ENCODE measurements at regions not wholly inside any gene's neighbourhood (a gene's known extent, or its start where the extent isn't known, plus 50 kb on each side); places are given as distances from the start of the nearest gene placed in this dataset.

GRCh38 chr20:23249541-23249940 is 101.0 kb upstream of the NXT1 start:
- DNase-seq, result no peak

- DNase-seq, result no peak
These were observed 102.1 kb upstream of the NXT1 start for GRCh38 chr20:23248461-23248882.

GRCh38 chr20:23246717-23247664 is 103.6 kb upstream of the NXT1 start:
- no peak for DNase-seq

DNA sequence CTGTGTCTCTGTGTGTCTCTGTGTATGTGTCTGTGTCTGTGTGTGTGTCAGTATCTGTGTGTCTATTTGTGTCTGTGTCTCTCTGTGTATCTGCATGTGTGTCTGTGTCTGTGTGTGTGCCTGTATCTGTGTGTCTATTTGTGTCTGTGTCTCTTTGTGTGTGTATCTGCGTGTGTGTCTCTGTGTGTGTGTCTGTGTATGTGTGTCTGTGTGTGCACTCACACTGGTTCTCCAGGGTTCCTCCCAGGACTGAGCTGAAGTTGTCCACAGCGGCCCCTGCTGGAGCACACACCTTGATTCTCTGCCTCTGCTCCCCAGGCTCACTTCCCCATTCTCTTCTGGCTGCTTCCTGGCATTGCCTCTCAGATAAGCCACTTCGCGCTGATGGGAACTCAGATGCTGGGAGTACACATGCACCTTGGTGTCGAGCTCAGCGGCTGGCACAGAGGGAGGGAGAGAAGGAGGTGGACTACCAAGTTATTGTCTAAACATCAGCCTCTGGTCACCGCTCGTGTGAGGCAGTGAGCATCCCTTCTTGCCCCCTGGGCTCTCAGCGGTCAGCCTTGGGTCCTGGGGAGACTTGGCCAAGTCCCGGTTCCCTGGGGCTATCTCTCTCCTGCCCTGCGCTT is 104.9 kb upstream of the NXT1 start:
- peak; percentile 11 for DNase-seq

- no peak for DNase-seq
These were observed 105.6 kb upstream of the NXT1 start for GRCh38 chr20:23244916-23245552.

- no peak for DNase-seq
These were observed 106.3 kb upstream of the NXT1 start for GRCh38 chr20:23244156-23244915.

DNA sequence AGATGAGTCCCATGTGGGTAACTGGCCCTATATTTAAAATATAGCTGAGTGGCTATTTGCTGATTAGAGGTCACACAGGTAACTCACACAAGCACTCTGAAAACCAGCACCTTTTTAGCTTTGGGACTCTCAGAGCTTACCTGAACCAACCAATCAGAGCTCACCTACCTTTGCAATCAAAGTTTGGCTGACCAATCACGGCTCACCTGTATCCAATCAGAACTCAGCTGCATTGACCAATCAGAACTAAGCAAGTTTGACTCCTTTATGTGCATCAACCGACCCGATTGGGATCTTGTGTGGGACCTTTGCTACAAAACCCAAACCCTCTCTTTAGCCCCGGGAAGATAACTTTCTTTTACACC is 106.8 kb upstream of the NXT1 start:
- no peak for DNase-seq

- DNase-seq, result no peak
These were observed 107.9 kb upstream of the NXT1 start for GRCh38 chr20:23242556-23243180.

GRCh38 chr20:23242104-23242503 is 108.5 kb upstream of the NXT1 start:
- no peak for DNase-seq

- no peak for DNase-seq
These were observed 109.2 kb upstream of the NXT1 start for GRCh38 chr20:23241416-23241815.

DNA sequence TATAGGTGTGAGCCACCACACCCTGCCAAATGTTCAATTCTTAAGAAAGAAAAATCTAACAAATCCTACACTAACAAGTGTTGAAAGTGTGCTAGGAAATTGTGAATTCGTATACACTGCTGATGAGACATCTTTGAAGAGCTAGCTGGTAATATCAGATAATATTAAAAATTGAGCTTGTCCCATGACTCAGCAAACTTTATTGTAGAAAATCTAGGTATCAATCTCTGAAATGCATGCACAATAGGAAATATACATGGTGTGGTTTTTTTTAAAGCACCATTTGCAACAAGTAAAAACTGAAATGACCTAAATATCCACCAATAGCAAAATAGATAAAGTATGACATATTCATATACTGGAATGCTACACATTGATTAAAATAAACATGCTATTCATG is 110.1 kb upstream of the NXT1 start:
- DNase-seq, result no peak

DNA sequence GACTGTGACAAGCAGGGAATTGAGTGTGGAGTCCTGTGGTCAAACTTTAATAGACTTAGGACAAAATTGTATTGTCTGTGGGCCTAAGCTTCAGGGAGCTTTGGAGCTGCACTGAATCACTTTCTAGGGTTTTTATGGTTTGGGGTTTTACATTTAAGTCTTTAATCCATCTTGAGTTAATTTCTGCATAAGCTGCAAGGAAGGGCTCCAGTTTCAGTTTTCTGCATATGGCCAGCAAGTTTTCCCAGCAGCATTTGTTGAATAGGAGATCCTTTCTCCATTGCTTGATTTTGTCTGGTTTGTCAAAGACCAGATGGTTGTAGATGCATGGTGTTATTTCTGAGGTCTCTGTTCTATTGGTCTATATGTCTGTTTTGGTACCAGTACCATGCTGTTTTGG is 113.4 kb upstream of the NXT1 start:
- no peak for DNase-seq

DNA sequence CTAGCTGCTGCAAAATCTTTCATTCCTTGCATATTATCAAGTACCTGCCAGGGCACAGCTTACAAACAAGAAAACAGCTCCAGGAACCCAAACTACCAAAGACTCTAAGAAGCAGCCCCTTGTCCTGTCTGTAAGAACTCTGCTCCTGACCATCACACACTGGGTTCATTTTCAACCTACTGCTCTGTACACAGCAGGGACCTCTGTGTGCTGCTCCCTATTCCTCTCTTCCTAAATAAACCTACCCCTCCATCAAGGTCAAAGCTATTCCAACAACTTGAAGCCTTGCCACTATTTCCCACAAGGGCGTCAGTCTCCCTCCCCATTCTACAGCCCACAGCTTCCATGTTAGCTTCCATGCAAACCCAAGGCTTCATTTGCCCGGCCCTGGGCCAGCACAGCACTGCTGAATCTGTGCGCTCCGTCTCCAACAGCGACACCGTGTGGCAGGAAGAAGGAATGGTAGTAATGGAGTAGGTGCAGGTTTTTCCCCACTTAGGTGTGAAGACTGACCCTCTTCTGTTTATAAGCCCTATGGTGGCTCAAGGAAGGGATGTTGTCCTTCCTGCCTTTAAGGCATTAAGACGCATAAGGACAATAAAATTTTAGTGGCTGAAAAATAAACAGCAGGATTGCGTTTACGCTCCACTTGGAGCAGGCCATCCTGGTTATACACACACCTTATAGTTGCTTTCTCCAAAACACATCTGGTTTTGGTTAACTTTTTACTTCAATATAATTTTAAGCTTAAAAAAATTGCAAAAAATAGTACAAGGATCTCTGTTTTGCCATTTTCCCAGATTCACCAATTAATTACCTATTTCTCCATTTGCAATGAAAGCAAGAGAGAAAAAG is 115.2 kb upstream of the NXT1 start:
- DNase-seq, result peak; percentile 27

DNA sequence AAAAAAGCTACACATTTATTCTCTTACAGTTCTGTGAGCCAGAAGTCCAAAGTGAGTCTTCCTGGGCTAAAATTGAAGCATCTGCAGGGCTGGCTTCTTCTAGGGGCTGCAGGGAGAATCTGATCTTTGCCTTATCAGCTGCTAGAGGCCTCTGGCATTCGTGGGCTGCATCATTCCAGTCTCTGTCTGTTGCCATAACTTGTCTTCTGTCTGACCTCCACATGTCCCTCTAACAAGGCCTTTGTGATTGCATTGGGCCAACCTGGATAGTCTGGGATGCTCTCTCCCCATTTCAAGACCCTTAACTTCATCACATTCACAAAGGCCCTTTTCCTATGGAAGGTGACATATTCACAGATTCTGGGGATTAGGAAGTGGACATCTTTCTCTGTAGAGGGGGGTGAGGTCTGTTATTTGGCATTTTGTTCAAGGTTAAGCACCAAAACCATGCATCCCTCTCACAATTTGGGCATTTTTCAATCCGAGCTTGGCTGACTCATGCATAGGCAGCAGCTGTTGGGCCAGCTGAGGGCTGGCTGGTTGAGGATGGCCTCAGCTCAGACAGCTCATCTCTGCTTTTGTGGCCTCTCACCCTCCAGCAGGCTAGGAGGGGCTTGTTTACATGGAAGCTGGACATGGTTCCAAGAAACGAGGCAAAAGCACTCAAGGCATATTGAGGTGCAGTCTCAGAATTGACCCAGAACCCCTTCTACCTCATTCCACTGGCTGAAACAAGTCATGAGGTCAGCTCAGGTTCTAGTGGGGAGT is 116.1 kb upstream of the NXT1 start:
- no peak for DNase-seq

DNA sequence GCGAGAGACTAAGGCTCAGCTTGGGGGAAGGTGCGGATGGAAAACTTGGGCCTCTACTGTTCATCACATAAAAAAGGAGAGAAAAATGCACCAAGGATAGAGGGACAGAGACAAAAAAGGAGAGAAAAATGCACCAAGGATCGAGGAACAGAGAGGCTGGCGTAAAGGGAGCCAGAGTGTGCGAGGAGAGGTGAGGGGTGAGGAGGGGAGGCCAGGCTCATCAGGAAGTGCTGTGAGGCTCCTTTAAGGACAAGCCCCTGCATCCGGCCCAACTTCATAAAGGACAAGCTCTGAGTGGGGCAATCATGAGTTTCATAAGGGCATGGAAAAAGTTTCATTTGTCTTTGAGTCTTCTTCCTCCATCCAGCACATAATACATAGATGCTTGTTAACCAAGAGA is 117.2 kb upstream of the NXT1 start:
- DNase-seq, result no peak

DNA sequence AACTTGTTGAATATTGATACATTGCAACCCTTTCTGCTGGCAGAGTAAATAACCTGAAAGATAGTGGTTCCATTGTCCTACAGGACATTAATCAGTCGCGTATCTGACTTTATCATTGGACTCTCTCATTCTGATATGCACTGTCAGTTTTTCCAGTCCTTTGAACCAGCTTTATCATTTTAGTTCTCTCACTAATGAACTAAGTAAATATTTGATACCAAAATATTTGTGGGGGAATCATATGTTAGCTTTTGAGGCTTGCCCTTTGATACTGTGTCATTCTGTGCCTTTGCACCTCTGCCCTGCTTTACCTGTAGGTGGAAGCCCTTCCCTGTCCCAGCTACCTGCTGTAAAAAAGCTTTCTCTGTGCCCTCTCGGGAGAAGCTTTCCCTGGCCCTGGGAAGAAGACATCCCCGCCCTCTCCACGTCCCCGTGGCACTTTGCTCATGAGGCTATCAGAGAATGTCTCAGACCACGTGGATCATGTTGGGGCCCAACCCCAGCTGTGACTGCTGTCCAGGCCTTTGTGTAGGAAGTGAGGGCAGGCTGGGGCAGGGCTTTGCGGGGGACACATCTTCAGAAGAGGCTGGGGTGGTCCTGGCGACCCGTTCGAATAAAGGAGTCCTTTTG is 117.8 kb upstream of the NXT1 start:
- DNase-seq, result no peak

DNA sequence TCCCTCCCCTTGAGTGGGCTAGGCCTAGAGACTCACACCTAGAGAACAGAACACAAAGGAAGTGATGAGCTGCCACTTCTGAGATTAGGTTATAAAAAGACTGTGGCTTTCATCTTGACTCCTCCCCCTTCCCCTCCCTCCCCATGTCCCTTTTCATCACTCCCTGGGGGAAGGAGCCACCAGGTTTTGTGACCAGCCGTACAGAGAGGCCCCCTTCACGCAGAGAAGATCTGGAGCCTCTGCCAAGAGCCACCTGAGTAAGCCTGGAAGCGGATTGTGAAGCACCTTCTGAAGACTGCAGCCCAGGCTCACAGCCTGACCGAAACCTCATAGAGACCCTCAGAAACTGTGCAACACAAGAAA is 118.4 kb upstream of the NXT1 start:
- DNase-seq, result no peak

- no peak for DNase-seq
These were observed 118.9 kb upstream of the NXT1 start for GRCh38 chr20:23231561-23232218.

GRCh38 chr20:23230766-23231385 is 119.7 kb upstream of the NXT1 start:
- DNase-seq, result no peak
